H9 (cell line): ENCODE measurements at regions not wholly inside any gene's neighbourhood (a gene's known extent, or its start where the extent isn't known, plus 50 kb on each side); places are given as distances from the start of the nearest gene placed in this dataset.

Experiments used
- DNase-seq: peaks from one replicate; pipeline ENCODE4 v3.0.0-alpha.2; 2017
- H2AFZ ChIP-seq: one replicate; pipeline ENCODE4 v1.6.1; 2013; ENCODE audit warnings: mild to moderate bottlenecking, low read length, control low read depth, moderate library complexity
- H2AK5ac ChIP-seq: 2 replicates; pipeline ENCODE4 v1.6.1; 2013; ENCODE audit warnings: low read length, control low read depth, mixed read lengths; ENCODE audit not compliant: insufficient read length
- H2BK120ac ChIP-seq: one replicate; pipeline ENCODE4 v1.6.1; 2013; ENCODE audit warnings: low read depth, mild to moderate bottlenecking, low read length, control low read depth, inconsistent platforms; ENCODE audit not compliant: poor library complexity, severe bottlenecking
- H2BK12ac ChIP-seq: 2 replicates; pipeline ENCODE4 v1.6.1; 2013; ENCODE audit warnings: low read length, control low read depth, mixed read lengths, low read depth; ENCODE audit not compliant: insufficient read length
- H2BK15ac ChIP-seq: 2 replicates; pipeline ENCODE4 v1.6.1; 2013; ENCODE audit warnings: low read depth, low read length, control low read depth
- H2BK20ac ChIP-seq: one replicate; pipeline ENCODE4 v1.6.1; 2013; ENCODE audit warnings: low read depth, mild to moderate bottlenecking, low read length, control low read depth, inconsistent platforms; ENCODE audit not compliant: poor library complexity, severe bottlenecking
- H2BK5ac ChIP-seq: 2 replicates; pipeline ENCODE4 v1.6.1; 2013; ENCODE audit warnings: low read length, control low read depth, mixed read lengths; ENCODE audit not compliant: insufficient read length
- H3K14ac ChIP-seq: 2 replicates; pipeline ENCODE4 v1.6.1; 2013; ENCODE audit warnings: low read length, control low read depth; ENCODE audit not compliant: insufficient read depth
- H3K18ac ChIP-seq: 2 replicates; pipeline ENCODE4 v1.6.1; 2013; ENCODE audit warnings: low read depth, mild to moderate bottlenecking, mixed read lengths, low read length, control low read depth; ENCODE audit not compliant: insufficient read length
- H3K23ac ChIP-seq: 2 replicates; pipeline ENCODE4 v1.6.1; 2013; ENCODE audit warnings: low read length, control low read depth, mixed read lengths, low read depth; ENCODE audit not compliant: insufficient read length
- H3K23me2 ChIP-seq: 2 replicates; pipeline ENCODE4 v1.6.1; 2013; ENCODE audit warnings: low read depth, mild to moderate bottlenecking, mixed read lengths, low read length, control low read depth; ENCODE audit not compliant: insufficient read length, poor library complexity, severe bottlenecking
- H3K27ac ChIP-seq: 2 replicates; pipeline ENCODE4 v1.5.1; 2013; ENCODE audit warnings: low read length, control low read depth, mixed read lengths, low read depth; ENCODE audit not compliant: insufficient read length
- H3K27me3 ChIP-seq: 2 replicates; pipeline ENCODE4 v1.6.1; 2013; ENCODE audit warnings: low read length, control low read depth, inconsistent platforms; ENCODE audit not compliant: insufficient read depth
- H3K4ac ChIP-seq: 2 replicates; pipeline ENCODE4 v1.6.1; 2013; ENCODE audit warnings: low read depth, mild to moderate bottlenecking, control low read depth, inconsistent platforms, low read length, moderate library complexity
- H3K4me1 ChIP-seq: 2 replicates; pipeline ENCODE4 v1.6.1; 2013; ENCODE audit warnings: low read length, control low read depth, inconsistent platforms; ENCODE audit not compliant: insufficient read depth
- H3K4me2 ChIP-seq: 2 replicates; pipeline ENCODE4 v1.6.1; 2013; ENCODE audit warnings: low read length, control low read depth, mixed read lengths; ENCODE audit not compliant: insufficient read length, insufficient read depth
- H3K56ac ChIP-seq: 2 replicates; pipeline ENCODE4 v1.6.1; 2013; ENCODE audit warnings: low read depth, mild to moderate bottlenecking, mixed read lengths, low read length, control low read depth; ENCODE audit not compliant: insufficient read length
- H3K79me1 ChIP-seq: 2 replicates; pipeline ENCODE4 v1.6.1; 2013; ENCODE audit warnings: low read depth, mild to moderate bottlenecking, moderate library complexity, low read length, control low read depth, inconsistent platforms; ENCODE audit not compliant: insufficient read depth, poor library complexity, severe bottlenecking
- H3K79me2 ChIP-seq: 2 replicates; pipeline ENCODE4 v1.6.1; 2013; ENCODE audit warnings: low read length, control low read depth, inconsistent platforms; ENCODE audit not compliant: insufficient read depth
- H3K9ac ChIP-seq: 2 replicates; pipeline ENCODE4 v1.6.1; 2013; ENCODE audit warnings: low read length, control low read depth, mixed read lengths; ENCODE audit not compliant: insufficient read length; ENCODE audit errors: extremely low read depth
- H3K9me3 ChIP-seq: one replicate; pipeline ENCODE4 v1.6.1; 2013; ENCODE audit warnings: low read depth, low read length, inconsistent platforms; ENCODE audit not compliant: control insufficient read depth
- H3T11ph ChIP-seq: one replicate; pipeline ENCODE4 v1.6.1; 2013; ENCODE audit warnings: mild to moderate bottlenecking, low read length, control low read depth, inconsistent platforms
- H4K20me1 ChIP-seq: one replicate; pipeline ENCODE4 v1.6.1; 2013; ENCODE audit not compliant: control insufficient read depth, insufficient read length, insufficient read depth
- H4K5ac ChIP-seq: 2 replicates; pipeline ENCODE4 v1.6.1; 2013; ENCODE audit warnings: low read depth, mild to moderate bottlenecking, mixed read lengths, low read length, control low read depth; ENCODE audit not compliant: insufficient read length
- H4K8ac ChIP-seq: replicated peaks from 2 replicates; pipeline ENCODE4 v1.6.1; 2013; ENCODE audit warnings: low read length, control low read depth, mixed read lengths, low read depth; ENCODE audit not compliant: insufficient read length
- H4K91ac ChIP-seq: 2 replicates; pipeline ENCODE4 v1.6.1; 2013; ENCODE audit warnings: low read depth, mild to moderate bottlenecking, moderate library complexity, mixed read lengths, low read length, control low read depth; ENCODE audit not compliant: insufficient read length
- H3K27ac Mint-ChIP-seq, 3 experiments: 2 replicates in 2 of 3; 3 replicates in 1 of 3; pipeline ENCODE4 v1.8.0; 2020 to 2021; ENCODE audit warnings: mixed read lengths in 3 of 3, mild to moderate bottlenecking in 1 of 3, moderate library complexity in 1 of 3
- H3K27me3 Mint-ChIP-seq: 2 replicates; pipeline ENCODE4 v1.8.0; 2021; ENCODE audit warnings: low read depth, mild to moderate bottlenecking, moderate library complexity, mixed read lengths
- H3K36me3 Mint-ChIP-seq, 3 experiments: 2 replicates in 2 of 3; 3 replicates in 1 of 3; pipeline ENCODE4 v1.8.0; 2020 to 2021; ENCODE audit warnings: low read depth in 3 of 3, mixed read lengths in 3 of 3; ENCODE audit not compliant: insufficient read depth in 1 of 3
- H3K4me1 Mint-ChIP-seq, 2 experiments: 2 replicates each; pipeline ENCODE4 v1.8.0; 2020; ENCODE audit warnings: mixed read lengths in 2 of 2
- H3K4me3 Mint-ChIP-seq, 2 experiments: 2 replicates in 1 of 2; 3 replicates in 1 of 2; pipeline ENCODE4 v1.8.0; 2020 to 2021; ENCODE audit warnings: mild to moderate bottlenecking in 2 of 2, mixed read lengths in 2 of 2, moderate library complexity in 1 of 2
- H3K9me3 Mint-ChIP-seq, 2 experiments: 2 replicates in 1 of 2; 3 replicates in 1 of 2; pipeline ENCODE4 v1.8.0; 2020; ENCODE audit warnings: mild to moderate bottlenecking in 2 of 2, mixed read lengths in 2 of 2, moderate library complexity in 1 of 2
- whole genome bisulfite sequencing: extraction: QIAGEN DNeasy Blood & Tissue Kit; methylation state at CpG from one replicate; pipeline ENCODE4 v1.1.7; 2013; ENCODE audit warnings: missing lambda C conversion rate, low lambda C conversion rate, mixed read lengths; ENCODE audit not compliant: insufficient read length; ENCODE audit errors: extremely low coverage; 5-methylcytosine and 5-hydroxymethylcytosine counted together
- TF ChIP-seq, protein P1 (sequence below): fragments of 200-600 bp; sonication (generic); conservative IDR thresholded peaks from 3 replicates; pipeline ENCODE4 v1.8.0; 2021; ENCODE audit warnings: antibody characterized with exemption, mild to moderate bottlenecking

DNA sequence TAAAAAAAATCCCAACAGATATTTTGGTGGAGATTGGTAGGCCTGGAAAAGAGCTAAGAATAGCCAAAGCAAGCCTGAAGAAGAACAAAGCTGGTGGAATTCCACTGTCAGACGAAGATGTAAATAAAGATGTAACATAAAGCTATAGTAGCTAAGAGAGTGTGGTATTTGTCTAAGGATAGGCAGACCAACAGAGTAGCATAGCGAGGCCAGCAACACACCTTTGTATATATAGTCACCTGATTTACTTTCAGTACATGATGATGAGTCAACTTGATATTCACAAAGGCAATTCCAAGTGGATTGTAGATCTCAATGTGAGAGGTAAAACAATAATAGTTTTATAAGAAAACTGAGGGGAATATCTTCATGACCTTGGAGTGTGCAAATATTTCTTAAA, 53.6 kb upstream of the SYN2 start:
- no peak overlapping the region for H3K27ac Mint-ChIP-seq
- H3K4me3 Mint-ChIP-seq = no peak overlapping the region
- Histone ChIP-seq H3K27me3 (no peaks in the 10 kb centered on the region), H4K5ac (no peak overlapping the region), H3K4ac (no peak overlapping the region), H3K23me2 (no peaks in the 10 kb centered on the region), H3K14ac (no peak overlapping the region), H3K23ac (no peak overlapping the region), H2BK15ac (no peak overlapping the region), H2BK12ac (no peak overlapping the region), H3K9ac (no peak overlapping the region), H3K4me1 (no peaks in the 10 kb centered on the region), H2BK5ac (no peak overlapping the region), H3K4me2 (no peak overlapping the region), H4K20me1 (no peaks in the 10 kb centered on the region), H3K27ac (no peak overlapping the region), H3T11ph (no peak overlapping the region), H3K18ac (no peak overlapping the region), H3K56ac (no peak overlapping the region), H2BK120ac (no peak overlapping the region), H2BK20ac (no peak overlapping the region), H4K8ac (no peak overlapping the region), H3K9me3 (no peaks in the 10 kb centered on the region), H3K79me1 (no peaks in the 10 kb centered on the region), H3K79me2 (no peaks in the 10 kb centered on the region), H2AFZ (no peak overlapping the region), H4K91ac (no peak overlapping the region), H2AK5ac (no peak overlapping the region)
- no peaks in the 10 kb centered on the region; a peak in 1 of 5 replicates for H3K9me3 Mint-ChIP-seq
- no peaks in the 10 kb centered on the region for H3K4me1 Mint-ChIP-seq
- no peak for DNase-seq
- no peaks in the 10 kb centered on the region; the same call in 1 of the 2 replicates for H3K27me3 Mint-ChIP-seq
- H3K36me3 Mint-ChIP-seq = no peaks in the 10 kb centered on the region
- no CpG with 5 or more reads among the region's 2 CpGs for WGBS
- TF ChIP-seq, protein P1, sequence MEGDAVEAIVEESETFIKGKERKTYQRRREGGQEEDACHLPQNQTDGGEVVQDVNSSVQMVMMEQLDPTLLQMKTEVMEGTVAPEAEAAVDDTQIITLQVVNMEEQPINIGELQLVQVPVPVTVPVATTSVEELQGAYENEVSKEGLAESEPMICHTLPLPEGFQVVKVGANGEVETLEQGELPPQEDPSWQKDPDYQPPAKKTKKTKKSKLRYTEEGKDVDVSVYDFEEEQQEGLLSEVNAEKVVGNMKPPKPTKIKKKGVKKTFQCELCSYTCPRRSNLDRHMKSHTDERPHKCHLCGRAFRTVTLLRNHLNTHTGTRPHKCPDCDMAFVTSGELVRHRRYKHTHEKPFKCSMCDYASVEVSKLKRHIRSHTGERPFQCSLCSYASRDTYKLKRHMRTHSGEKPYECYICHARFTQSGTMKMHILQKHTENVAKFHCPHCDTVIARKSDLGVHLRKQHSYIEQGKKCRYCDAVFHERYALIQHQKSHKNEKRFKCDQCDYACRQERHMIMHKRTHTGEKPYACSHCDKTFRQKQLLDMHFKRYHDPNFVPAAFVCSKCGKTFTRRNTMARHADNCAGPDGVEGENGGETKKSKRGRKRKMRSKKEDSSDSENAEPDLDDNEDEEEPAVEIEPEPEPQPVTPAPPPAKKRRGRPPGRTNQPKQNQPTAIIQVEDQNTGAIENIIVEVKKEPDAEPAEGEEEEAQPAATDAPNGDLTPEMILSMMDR = no peak
